Glutamatergic neuron (in vitro differentiated cells): ENCODE measurements at regions not wholly inside any gene's neighbourhood (a gene's known extent, or its start where the extent isn't known, plus 50 kb on each side); places are given as distances from the start of the nearest gene placed in this dataset.

ENCODE experiments used
- DNase-seq: peaks from one replicate; pipeline ENCODE4 v3.0.0; 2022
- H3K27ac Mint-ChIP-seq: one replicate; pipeline ENCODE4 v1.8.0; 2020; ENCODE audit warnings: mild to moderate bottlenecking, mixed read lengths, inconsistent platforms; ENCODE audit not compliant: unreplicated experiment
- H3K27me3 Mint-ChIP-seq: one replicate; pipeline ENCODE4 v1.8.0; 2020; ENCODE audit warnings: mild to moderate bottlenecking, moderate library complexity, mixed read lengths, inconsistent platforms; ENCODE audit not compliant: unreplicated experiment
- H3K36me3 Mint-ChIP-seq: one replicate; pipeline ENCODE4 v1.8.0; 2020; ENCODE audit warnings: mild to moderate bottlenecking, mixed read lengths, inconsistent platforms; ENCODE audit not compliant: unreplicated experiment
- H3K4me1 Mint-ChIP-seq: one replicate; pipeline ENCODE4 v1.8.0; 2020; ENCODE audit warnings: mild to moderate bottlenecking, low read depth, mixed read lengths, inconsistent platforms; ENCODE audit not compliant: unreplicated experiment
- H3K4me3 Mint-ChIP-seq: one replicate; pipeline ENCODE4 v1.8.0; 2020; ENCODE audit warnings: mild to moderate bottlenecking, mixed read lengths, inconsistent platforms; ENCODE audit not compliant: unreplicated experiment
- H3K9me3 Mint-ChIP-seq: one replicate; pipeline ENCODE4 v1.8.0; 2020; ENCODE audit warnings: mild to moderate bottlenecking, moderate library complexity, mixed read lengths, inconsistent platforms; ENCODE audit not compliant: unreplicated experiment
- CTCF ChIP-seq: fragments of 200-600 bp; sonication (generic); IDR thresholded peaks from one replicate; pipeline ENCODE4 v1.5.0; 2021; ENCODE audit not compliant: partially characterized antibody, unreplicated experiment

- Mint-ChIP-seq H3K4me1 (no peaks in the 10 kb centered on the region), H3K4me3 (no peak overlapping the region), H3K9me3 (no peaks in the 10 kb centered on the region), H3K36me3 (no peaks in the 10 kb centered on the region), H3K27me3 (peaks cover 2% of the 10 kb centered on the region), H3K27ac (no peak overlapping the region)
- TF ChIP-seq CTCF: no peak
- DNase-seq: no peak
Observed at GRCh38 chr15:91422797-91423196, 322.7 kb downstream of the SV2B start.

GRCh38 chr15:91424001-91424400 is 323.9 kb downstream of the SV2B start:
- TF ChIP-seq CTCF: no peak
- Mint-ChIP-seq H3K9me3 (no peaks in the 10 kb centered on the region), H3K4me3 (no peak overlapping the region), H3K27me3 (peaks cover 2% of the 10 kb centered on the region), H3K36me3 (no peaks in the 10 kb centered on the region), H3K27ac (no peak overlapping the region), H3K4me1 (no peaks in the 10 kb centered on the region)
- no peak for DNase-seq

- H3K4me1 Mint-ChIP-seq: no peaks in the 10 kb centered on the region
- peaks cover 6% of the 10 kb centered on the region for H3K27me3 Mint-ChIP-seq
- TF ChIP-seq CTCF: no peak
- DNase-seq: no peak
- no peaks in the 10 kb centered on the region for H3K9me3 Mint-ChIP-seq
- H3K36me3 Mint-ChIP-seq: no peaks in the 10 kb centered on the region
- no peak overlapping the region for H3K27ac Mint-ChIP-seq
- no peak overlapping the region for H3K4me3 Mint-ChIP-seq
Observed at GRCh38 chr15:91426412-91426811, 326.4 kb downstream of the SV2B start.

GRCh38 chr15:91429973-91430372 is 329.9 kb downstream of the SV2B start:
- no peaks in the 10 kb centered on the region for H3K36me3 Mint-ChIP-seq
- H3K4me3 Mint-ChIP-seq: no peak overlapping the region
- no peak for DNase-seq
- no peak for TF ChIP-seq CTCF
- H3K27me3 Mint-ChIP-seq: peaks cover 4% of the 10 kb centered on the region
- no peaks in the 10 kb centered on the region for H3K9me3 Mint-ChIP-seq
- H3K27ac Mint-ChIP-seq: no peak overlapping the region
- H3K4me1 Mint-ChIP-seq: no peaks in the 10 kb centered on the region

GRCh38 chr15:91431041-91431715 is 331.1 kb downstream of the SV2B start:
- Mint-ChIP-seq H3K27me3 (peaks cover 4% of the 10 kb centered on the region), H3K4me3 (no peak overlapping the region), H3K27ac (no peak overlapping the region), H3K9me3 (no peaks in the 10 kb centered on the region), H3K36me3 (no peaks in the 10 kb centered on the region), H3K4me1 (no peaks in the 10 kb centered on the region)
- no peak for DNase-seq
- TF ChIP-seq CTCF: no peak
